GM23338 (cell line): ENCODE measurements at regions not wholly inside any gene's neighbourhood (a gene's known extent, or its start where the extent isn't known, plus 50 kb on each side); places are given as distances from the start of the nearest gene placed in this dataset.

Experiments
- ATAC-seq: fragments of 200-7000 bp; cut with Tn5 transposase; 3 replicates; pipeline ENCODE4 v1.9.1; 2020
- DNase-seq: peaks from one replicate; pipeline ENCODE4 v3.0.0-alpha.2; 2015; ENCODE audit warnings: low spot score
- H2AFZ ChIP-seq: fragments of 200-600 bp; sonication (generic); 2 replicates; pipeline ENCODE4 v1.8.0; 2016; ENCODE audit warnings: antibody characterized with exemption, mild to moderate bottlenecking, moderate library complexity
- H3F3A ChIP-seq: fragments of 200-600 bp; sonication (generic); replicated peaks from 2 replicates; pipeline ENCODE4 v1.8.0; 2017; ENCODE audit warnings: antibody characterized with exemption, mixed run types, low read depth
- H3K27ac ChIP-seq: fragments of 200-600 bp; sonication (generic); 2 replicates; pipeline ENCODE4 v1.6.1; 2016; ENCODE audit warnings: low read depth
- H3K27me3 ChIP-seq: fragments of 200-600 bp; sonication (generic); 2 replicates; pipeline ENCODE4 v1.8.0; 2016; ENCODE audit warnings: mild to moderate bottlenecking, mixed run types, moderate library complexity; ENCODE audit not compliant: insufficient read depth
- H3K36me3 ChIP-seq: fragments of 200-600 bp; sonication (generic); 2 replicates; pipeline ENCODE4 v1.8.0; 2016; ENCODE audit warnings: mild to moderate bottlenecking; ENCODE audit not compliant: insufficient read depth
- H3K4me1 ChIP-seq: fragments of 200-600 bp; sonication (generic); 2 replicates; pipeline ENCODE4 v1.8.0; 2016; ENCODE audit warnings: mild to moderate bottlenecking, moderate library complexity; ENCODE audit not compliant: insufficient read depth
- H3K4me2 ChIP-seq: fragments of 200-600 bp; sonication (generic); 2 replicates; pipeline ENCODE4 v1.7.1; 2017; ENCODE audit warnings: mixed run types
- H3K4me3 ChIP-seq: fragments of 200-600 bp; sonication (generic); 2 replicates; pipeline ENCODE4 v1.6.1; 2016; ENCODE audit warnings: mixed run types
- H3K79me2 ChIP-seq: fragments of 200-600 bp; sonication (generic); replicated peaks from 2 replicates; pipeline ENCODE4 v1.8.0; 2017; ENCODE audit warnings: mild to moderate bottlenecking; ENCODE audit not compliant: insufficient read depth
- H3K9me2 ChIP-seq: fragments of 200-600 bp; sonication (generic); 2 replicates; pipeline ENCODE4 v1.8.0; 2017; ENCODE audit not compliant: insufficient read depth
- H4K20me1 ChIP-seq: fragments of 200-600 bp; sonication (generic); replicated peaks from 2 replicates; pipeline ENCODE4 v1.8.0; 2017; ENCODE audit warnings: mild to moderate bottlenecking; ENCODE audit not compliant: insufficient read depth
- H3K27ac Mint-ChIP-seq: 2 replicates; pipeline ENCODE4 v1.8.0; 2020; ENCODE audit warnings: inconsistent platforms, mild to moderate bottlenecking, moderate library complexity, mixed read lengths
- H3K27me3 Mint-ChIP-seq: 3 replicates; pipeline ENCODE4 v1.8.0; 2022; ENCODE audit warnings: low read depth, mild to moderate bottlenecking, moderate library complexity, mixed read lengths, inconsistent platforms; ENCODE audit not compliant: insufficient read depth, poor library complexity
- H3K36me3 Mint-ChIP-seq: 3 replicates; pipeline ENCODE4 v1.8.0; 2021; ENCODE audit warnings: low read depth, mild to moderate bottlenecking, inconsistent platforms, moderate library complexity, mixed read lengths
- H3K4me1 Mint-ChIP-seq: 3 replicates; pipeline ENCODE4 v1.8.0; 2020; ENCODE audit warnings: mild to moderate bottlenecking, inconsistent platforms, mixed read lengths
- H3K4me3 Mint-ChIP-seq: 3 replicates; pipeline ENCODE4 v1.8.0; 2021; ENCODE audit warnings: moderate library complexity, mild to moderate bottlenecking, inconsistent platforms, mixed read lengths
- H3K9me3 Mint-ChIP-seq: 3 replicates; pipeline ENCODE4 v1.8.0; 2020; ENCODE audit warnings: moderate library complexity, mild to moderate bottlenecking, inconsistent platforms, mixed read lengths
- NANOG ChIP-seq: IDR thresholded peaks from 2 replicates; pipeline ENCODE4 v1.6.1; 2016; ENCODE audit warnings: antibody characterized with exemption, borderline replicate concordance
- POLR2AphosphoS5 ChIP-seq: IDR thresholded peaks from 2 replicates; pipeline ENCODE4 v1.6.1; 2016; ENCODE audit warnings: antibody characterized with exemption, low read depth
- REST ChIP-seq: IDR thresholded peaks from one replicate; pipeline ENCODE4 v1.6.1; 2018; ENCODE audit warnings: antibody characterized with exemption; ENCODE audit not compliant: unreplicated experiment
- TF ChIP-seq, protein P1 (sequence below): fragments of 250-450 bp; sonication (Bioruptor Pico); IDR thresholded peaks from 2 replicates; pipeline ENCODE4 v1.5.0; 2020; ENCODE audit warnings: mild to moderate bottlenecking, moderate library complexity

DNA sequence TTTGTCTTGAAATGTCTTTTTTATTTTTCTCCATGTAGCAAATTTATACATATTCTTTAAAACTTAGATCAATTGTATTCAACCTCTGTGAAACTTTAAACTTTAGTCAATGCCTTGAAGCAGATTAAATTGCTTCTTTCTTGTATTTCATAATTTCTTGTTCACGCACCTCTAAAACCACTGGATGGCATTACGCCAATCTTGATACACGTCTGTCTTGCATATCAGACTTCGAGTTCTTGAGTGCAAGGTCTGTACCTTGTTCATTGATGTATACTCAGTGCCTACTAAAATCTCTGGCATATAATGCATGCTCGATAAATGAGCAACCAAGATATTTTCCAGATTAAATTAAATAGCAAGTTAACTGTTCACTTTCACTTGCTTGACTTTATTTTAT is 236.8 kb downstream of the CASP12 start:
- Histone ChIP-seq H3K27ac (no peak overlapping the region), H3K27me3 (no peaks in the 10 kb centered on the region), H3K4me2 (no peak overlapping the region), H3K4me3 (no peak overlapping the region), H3K79me2 (no peaks in the 10 kb centered on the region), H3F3A (no peaks in the 10 kb centered on the region), H3K9me2 (no peaks in the 10 kb centered on the region; the same call in 1 of the 2 replicates), H2AFZ (no peak overlapping the region), H3K4me1 (no peaks in the 10 kb centered on the region), H3K36me3 (no peaks in the 10 kb centered on the region), H4K20me1 (no peaks in the 10 kb centered on the region)
- Mint-ChIP-seq H3K27ac (no peak overlapping the region; the same call in 1 of the 2 replicates), H3K9me3 (no peaks in the 10 kb centered on the region), H3K27me3 (no peaks in the 10 kb centered on the region), H3K36me3 (peaks cover 3% of the 10 kb centered on the region; the same call in 1 of the 3 replicates), H3K4me1 (no peaks in the 10 kb centered on the region), H3K4me3 (no peak overlapping the region)
- TF ChIP-seq, protein P1, sequence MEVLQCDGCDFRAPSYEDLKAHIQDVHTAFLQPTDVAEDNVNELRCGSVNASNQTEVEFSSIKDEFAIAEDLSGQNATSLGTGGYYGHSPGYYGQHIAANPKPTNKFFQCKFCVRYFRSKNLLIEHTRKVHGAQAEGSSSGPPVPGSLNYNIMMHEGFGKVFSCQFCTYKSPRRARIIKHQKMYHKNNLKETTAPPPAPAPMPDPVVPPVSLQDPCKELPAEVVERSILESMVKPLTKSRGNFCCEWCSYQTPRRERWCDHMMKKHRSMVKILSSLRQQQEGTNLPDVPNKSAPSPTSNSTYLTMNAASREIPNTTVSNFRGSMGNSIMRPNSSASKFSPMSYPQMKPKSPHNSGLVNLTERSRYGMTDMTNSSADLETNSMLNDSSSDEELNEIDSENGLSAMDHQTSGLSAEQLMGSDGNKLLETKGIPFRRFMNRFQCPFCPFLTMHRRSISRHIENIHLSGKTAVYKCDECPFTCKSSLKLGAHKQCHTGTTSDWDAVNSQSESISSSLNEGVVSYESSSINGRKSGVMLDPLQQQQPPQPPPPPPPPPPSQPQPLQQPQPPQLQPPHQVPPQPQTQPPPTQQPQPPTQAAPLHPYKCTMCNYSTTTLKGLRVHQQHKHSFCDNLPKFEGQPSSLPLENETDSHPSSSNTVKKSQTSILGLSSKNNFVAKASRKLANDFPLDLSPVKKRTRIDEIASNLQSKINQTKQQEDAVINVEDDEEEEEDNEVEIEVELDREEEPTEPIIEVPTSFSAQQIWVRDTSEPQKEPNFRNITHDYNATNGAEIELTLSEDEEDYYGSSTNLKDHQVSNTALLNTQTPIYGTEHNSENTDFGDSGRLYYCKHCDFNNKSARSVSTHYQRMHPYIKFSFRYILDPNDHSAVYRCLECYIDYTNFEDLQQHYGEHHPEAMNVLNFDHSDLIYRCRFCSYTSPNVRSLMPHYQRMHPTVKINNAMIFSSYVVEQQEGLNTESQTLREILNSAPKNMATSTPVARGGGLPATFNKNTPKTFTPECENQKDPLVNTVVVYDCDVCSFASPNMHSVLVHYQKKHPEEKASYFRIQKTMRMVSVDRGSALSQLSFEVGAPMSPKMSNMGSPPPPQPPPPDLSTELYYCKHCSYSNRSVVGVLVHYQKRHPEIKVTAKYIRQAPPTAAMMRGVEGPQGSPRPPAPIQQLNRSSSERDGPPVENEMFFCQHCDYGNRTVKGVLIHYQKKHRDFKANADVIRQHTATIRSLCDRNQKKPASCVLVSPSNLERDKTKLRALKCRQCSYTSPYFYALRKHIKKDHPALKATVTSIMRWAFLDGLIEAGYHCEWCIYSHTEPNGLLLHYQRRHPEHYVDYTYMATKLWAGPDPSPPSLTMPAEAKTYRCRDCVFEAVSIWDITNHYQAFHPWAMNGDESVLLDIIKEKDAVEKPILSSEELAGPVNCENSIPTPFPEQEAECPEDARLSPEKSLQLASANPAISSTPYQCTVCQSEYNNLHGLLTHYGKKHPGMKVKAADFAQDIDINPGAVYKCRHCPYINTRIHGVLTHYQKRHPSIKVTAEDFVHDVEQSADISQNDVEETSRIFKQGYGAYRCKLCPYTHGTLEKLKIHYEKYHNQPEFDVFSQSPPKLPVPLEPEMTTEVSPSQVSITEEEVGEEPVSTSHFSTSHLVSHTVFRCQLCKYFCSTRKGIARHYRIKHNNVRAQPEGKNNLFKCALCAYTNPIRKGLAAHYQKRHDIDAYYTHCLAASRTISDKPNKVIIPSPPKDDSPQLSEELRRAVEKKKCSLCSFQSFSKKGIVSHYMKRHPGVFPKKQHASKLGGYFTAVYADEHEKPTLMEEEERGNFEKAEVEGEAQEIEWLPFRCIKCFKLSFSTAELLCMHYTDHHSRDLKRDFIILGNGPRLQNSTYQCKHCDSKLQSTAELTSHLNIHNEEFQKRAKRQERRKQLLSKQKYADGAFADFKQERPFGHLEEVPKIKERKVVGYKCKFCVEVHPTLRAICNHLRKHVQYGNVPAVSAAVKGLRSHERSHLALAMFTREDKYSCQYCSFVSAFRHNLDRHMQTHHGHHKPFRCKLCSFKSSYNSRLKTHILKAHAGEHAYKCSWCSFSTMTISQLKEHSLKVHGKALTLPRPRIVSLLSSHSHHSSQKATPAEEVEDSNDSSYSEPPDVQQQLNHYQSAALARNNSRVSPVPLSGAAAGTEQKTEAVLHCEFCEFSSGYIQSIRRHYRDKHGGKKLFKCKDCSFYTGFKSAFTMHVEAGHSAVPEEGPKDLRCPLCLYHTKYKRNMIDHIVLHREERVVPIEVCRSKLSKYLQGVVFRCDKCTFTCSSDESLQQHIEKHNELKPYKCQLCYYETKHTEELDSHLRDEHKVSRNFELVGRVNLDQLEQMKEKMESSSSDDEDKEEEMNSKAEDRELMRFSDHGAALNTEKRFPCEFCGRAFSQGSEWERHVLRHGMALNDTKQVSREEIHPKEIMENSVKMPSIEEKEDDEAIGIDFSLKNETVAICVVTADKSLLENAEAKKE, result no peak
- no peak for DNase-seq
- ATAC-seq, result no peak

GRCh38 chr11:104658177-104658576 is 240.1 kb downstream of the CASP12 start:
- no peaks in the 10 kb centered on the region for H3K27me3 Mint-ChIP-seq
- Histone ChIP-seq H3K9me2 (no peaks in the 10 kb centered on the region; the same call in 1 of the 2 replicates), H3K27ac (no peak overlapping the region), H2AFZ (no peak overlapping the region; the same call in 1 of the 2 replicates), H4K20me1 (no peaks in the 10 kb centered on the region), H3K4me1 (peaks cover 7% of the 10 kb centered on the region), H3K27me3 (no peaks in the 10 kb centered on the region), H3K4me3 (no peak overlapping the region), H3K79me2 (no peaks in the 10 kb centered on the region), H3K4me2 (no peak overlapping the region), H3F3A (no peaks in the 10 kb centered on the region), H3K36me3 (no peaks in the 10 kb centered on the region)
- H3K4me1 Mint-ChIP-seq, result peaks cover 7% of the 10 kb centered on the region
- H3K4me3 Mint-ChIP-seq, result no peak overlapping the region
- H3K27ac Mint-ChIP-seq, result no peak overlapping the region
- ATAC-seq (no peak), DNase-seq (no peak)
- H3K9me3 Mint-ChIP-seq, result no peaks in the 10 kb centered on the region; the same call in 2 of the 3 replicates
- H3K36me3 Mint-ChIP-seq, result peaks cover 3% of the 10 kb centered on the region; the same call in 1 of the 3 replicates
- TF ChIP-seq REST, result no peak
- no peak for TF ChIP-seq POLR2AphosphoS5
- no peak for TF ChIP-seq NANOG
